NCI-H146 treated with DMSO at 0.1 percent for 48 hours (cell line): ENCODE measurements at regions not wholly inside any gene's neighbourhood (a gene's known extent, or its start where the extent isn't known, plus 50 kb on each side); places are given as distances from the start of the nearest gene placed in this dataset.
"Not testable (repeated sequence)": the region's sequence is repeated elsewhere in the genome, so short reads cannot be mapped to it uniquely, and the experiment has no call there.

Experiments
- DNase-seq: peaks from one replicate; lab custom pipeline; 2025; ENCODE audit not compliant: unreplicated experiment; lab: John Stamatoyannopoulos, UW

DNA sequence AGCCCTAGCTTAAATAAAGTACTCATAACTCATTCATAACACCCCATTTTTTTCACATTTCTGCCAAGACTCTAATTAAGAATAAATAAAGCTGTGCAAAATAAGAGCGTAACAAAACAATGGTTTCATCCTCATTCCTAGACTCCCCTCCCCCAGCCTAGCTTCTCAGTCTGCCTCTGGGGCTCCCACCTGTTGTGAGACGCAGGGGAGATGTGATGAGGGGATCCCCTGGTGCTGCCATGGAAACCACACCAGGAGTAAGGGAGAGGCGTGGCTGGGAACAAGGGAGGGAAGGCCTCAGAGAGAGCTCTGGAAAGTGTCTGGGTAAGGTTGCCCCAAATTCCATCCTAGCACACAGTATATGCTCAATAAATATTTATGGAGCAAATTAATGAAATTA is 93.3 kb upstream of the USP29 start:
- DNase-seq: no peak

DNA sequence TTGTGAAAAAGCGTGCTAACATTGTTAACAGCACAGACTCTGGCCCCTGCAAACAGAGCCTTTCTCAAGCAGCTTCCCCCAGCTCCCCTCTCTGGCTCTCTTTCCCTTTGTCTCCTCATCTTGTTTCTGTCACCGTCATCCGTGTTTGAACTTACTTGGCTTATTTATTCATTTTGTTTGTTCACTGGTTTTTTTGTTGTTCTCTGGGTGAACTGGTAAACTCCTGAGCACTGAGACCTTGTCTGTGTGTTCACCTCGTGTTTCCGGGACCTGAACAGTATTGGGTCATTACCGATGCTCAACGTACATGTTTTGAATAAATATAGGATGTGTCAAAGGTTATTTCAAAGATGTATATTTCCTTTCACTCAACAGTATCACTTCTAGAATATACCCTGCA is 92.4 kb upstream of the USP29 start:
- no peak for DNase-seq

DNA sequence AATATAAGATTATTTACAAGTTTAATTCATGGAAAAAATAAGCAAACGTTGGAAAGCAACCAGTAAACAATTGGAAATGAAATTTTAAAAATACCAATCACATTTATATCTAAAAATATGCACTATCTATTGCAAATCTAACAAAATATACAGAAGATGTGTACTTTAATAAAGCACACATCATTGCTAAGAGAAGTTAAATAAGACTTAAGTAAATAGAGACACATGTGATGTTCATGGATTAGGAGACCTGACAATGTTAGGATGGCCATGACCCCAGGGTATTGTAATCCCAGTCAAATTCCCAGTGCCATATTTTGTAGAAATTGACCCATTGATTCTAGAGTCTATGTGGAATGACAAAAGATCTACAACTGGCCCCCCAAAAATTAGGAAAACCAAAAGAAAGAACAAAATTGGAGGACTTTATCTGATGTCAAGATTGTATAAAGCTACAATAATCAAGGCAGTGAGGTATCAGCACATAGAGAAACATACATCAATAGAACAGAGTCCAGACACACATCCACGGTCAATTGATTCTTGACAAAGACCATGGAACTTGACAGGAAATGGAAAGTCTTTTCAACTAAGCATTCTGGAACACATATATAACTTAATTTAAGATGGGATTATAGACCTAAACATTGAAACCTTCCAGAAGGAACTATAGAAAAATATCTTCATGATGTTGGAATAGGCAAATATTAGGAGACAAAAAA is 90.8 kb upstream of the USP29 start:
- DNase-seq: no peak

GRCh38 chr19:57031106-57031505 is 88.7 kb upstream of the USP29 start:
- no peak for DNase-seq

GRCh38 chr19:57033576-57033975 is 86.2 kb upstream of the USP29 start:
- no peak for DNase-seq

GRCh38 chr19:57034544-57034943 is 85.2 kb upstream of the USP29 start:
- no peak for DNase-seq

DNA sequence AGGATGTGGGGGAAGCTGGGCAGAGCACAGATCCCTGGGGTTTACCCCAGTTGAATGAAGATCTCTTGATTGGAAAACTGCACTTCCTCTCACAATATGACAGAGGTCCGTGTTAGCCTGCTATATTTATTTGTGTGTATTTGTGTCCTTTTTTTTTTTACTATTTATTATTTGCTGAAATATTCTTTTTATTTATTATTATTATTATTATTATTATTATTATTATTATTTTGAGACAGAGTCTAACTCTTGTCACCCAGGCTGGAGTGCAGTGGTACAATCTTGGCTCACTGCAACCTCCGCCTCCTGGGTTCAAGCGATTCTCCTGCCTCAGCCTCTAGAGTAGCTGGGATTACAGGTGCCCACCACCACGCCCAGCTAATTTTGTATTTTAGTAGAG is 84.0 kb upstream of the USP29 start:
- not testable (repeated sequence) for DNase-seq

GRCh38 chr19:57037556-57037955 is 82.2 kb upstream of the USP29 start:
- DNase-seq: no peak

DNA sequence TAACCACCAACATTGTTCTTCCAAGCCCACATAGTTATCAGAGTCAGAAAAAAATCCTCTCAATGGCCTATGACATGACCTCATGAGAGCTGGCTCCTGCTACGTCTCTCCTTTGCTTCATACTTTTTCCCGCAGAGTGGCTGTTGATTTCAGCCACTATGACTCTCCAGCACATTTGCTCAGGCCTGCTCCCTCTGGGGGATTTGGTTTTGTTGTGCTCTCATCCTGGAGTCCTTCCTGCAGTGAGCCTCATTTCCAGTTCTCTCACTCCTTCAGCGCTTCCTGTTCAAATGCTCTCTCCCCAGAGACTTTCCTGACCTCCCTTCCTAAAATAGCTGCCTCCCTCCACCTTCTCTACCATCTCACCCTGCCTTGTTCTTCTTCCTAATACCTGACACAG is 72.0 kb upstream of the USP29 start:
- DNase-seq: no peak

GRCh38 chr19:57050863-57051262 is 68.9 kb upstream of the USP29 start:
- DNase-seq: no peak

- no peak for DNase-seq
Measured at GRCh38 chr19:57052081-57052480, 67.7 kb upstream of the USP29 start.

DNA sequence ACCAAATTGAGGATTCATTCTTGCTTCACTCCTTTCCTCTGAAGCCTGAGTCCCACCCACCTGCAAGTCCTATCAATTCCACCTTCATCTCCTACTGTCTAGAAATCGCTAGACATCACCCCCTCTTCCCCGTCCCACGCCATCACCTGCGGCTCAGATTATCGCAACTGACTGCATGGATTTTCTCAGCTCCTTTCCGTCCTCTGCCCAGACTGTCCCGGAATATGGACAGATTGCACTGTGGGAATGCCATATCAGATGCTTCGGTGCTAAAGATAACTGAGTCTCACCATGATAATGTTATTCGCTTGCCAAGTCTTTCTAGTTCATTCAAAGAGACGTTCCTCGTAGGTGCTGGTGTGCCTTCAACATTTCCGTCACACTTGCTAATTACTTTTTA is 66.4 kb upstream of the USP29 start:
- DNase-seq: no peak

DNA sequence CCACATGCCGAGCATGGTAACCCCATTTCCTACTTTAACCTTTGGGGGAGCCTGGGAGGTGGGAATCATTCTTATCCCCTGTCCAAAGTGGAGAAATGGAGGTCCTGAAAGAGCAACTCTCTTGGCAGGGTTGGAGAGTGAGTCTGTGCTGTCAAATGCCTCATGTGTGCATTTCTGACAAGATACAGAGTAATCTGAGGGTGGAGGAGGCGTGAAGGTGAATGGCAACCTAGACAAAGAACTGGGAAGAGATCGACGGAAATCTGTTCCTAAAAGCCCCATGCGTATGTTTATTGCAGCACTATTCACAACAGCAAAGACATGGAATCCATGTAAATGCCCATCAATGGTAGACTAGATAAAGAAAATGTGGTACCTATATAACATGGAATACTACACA is 63.8 kb upstream of the USP29 start:
- no peak for DNase-seq

- no peak for DNase-seq
Measured at GRCh38 chr19:57057036-57057686, 62.6 kb upstream of the USP29 start.

- DNase-seq: no peak
Measured at GRCh38 chr19:57058871-57059270, 60.9 kb upstream of the USP29 start.

DNA sequence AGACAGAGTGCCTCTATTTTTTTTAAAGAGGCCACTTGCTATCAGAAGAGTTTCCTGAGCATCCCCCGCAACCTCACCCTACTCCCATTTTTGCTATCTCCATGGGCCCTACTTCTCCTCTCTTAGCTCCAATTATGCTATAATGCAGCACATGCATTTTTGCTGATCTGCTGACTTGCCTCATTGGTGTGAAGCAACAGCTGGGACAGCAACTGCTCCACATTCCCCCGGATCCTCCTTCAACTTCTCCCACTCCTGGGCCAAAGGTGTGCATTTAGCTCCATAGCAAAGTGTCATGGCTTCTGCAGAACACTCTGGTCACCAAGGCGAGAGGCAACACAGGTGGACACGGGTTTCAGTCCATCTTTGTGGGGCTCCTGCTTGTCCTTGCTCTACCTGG is 56.7 kb upstream of the USP29 start:
- no peak for DNase-seq

- DNase-seq: no peak
Measured at GRCh38 chr19:57067440-57067839, 52.3 kb upstream of the USP29 start.

DNA sequence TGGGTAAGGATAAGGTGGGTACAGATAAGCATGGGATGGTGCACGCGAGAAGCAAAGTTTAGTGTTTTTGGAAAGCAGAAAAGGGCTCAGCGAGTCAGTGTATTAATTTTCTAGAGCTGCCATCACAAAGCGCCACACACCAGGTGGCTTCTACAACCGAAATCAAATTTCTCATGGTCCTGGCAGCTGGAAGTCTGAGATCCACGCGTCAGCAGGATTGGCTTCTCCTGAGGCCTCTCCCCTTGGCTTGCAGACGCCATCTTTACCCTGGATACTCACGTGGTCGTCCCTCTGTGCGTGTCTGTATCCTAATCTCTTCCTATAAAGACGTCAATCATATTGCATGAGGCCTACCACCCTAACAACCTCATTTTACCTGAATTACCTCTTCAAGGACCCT is 51.5 kb upstream of the USP29 start:
- no peak for DNase-seq

DNA sequence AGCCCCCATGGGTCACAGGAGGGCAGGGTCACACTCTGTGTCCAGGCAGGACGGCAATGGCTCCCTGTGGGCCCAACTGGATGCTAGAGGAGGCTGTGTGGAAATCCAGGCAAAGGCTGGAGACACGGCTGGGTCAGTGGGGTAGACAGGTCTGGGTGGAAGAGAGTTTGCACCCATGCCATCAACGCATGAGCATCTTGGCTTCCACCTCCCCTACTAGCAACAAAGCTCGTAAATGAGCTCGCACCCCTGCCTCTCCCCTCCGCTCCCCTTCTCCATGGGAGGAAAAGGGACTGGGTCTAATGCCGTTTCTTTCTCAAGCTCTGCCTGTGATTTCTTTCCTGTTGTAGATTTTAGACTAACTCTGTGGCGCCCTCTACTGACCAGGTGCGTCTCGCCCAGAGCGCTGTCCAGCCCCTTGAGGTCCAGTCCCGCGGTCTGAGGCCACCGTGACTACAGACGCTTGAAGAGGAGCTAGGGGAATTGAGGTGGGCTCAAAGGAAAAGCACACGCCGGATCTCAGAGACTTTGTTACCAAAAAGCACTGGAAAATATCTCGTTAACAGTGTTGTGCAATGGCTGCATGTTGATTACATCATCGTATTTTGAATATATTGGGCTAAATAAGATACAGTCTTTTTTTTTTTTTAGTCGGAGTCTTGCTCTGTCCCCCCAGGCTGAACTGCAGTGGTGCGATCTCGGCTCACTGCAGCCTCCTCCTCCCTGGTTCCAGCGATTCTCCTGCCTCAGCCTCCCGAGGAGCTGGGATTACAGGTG is 50.7 kb upstream of the USP29 start:
- DNase-seq: no peak
